ENCODE measurements at regions not wholly inside any gene's neighbourhood (a gene's known extent, or its start where the extent isn't known, plus 50 kb on each side); places are given as distances from the start of the nearest gene placed in this dataset.

GRCh38 chr14:104291123-104292000 is 153.0 kb downstream of the KIF26A start:
- Histone ChIP-seq H3K4me1 (replicated peaks) (no peaks in the 10 kb centered on the region), H3K4me3 (no peak overlapping the region), H3K36me3 (no peaks in the 10 kb centered on the region), H3K9me3 (no peaks in the 10 kb centered on the region), H3K27ac (no peak overlapping the region), H3K27me3 (replicated peaks; ENCODE audit: insufficient read depth) (peaks cover 15% of the 10 kb centered on the region)
- intact Hi-C loops (cut with DNase I): no loop called here
- DNase-seq (ENCODE audit: low spot score): no peak
- 41% methylated on average over 21 of the region's 25 CpGs for WGBS
- no peak for TF ChIP-seq CTCF (IDR thresholded peaks at IDR 0.05)
- no peak for TF ChIP-seq POLR2AphosphoS5 (IDR thresholded peaks at IDR 0.05)
- no peak for TF ChIP-seq POLR2A (IDR thresholded peaks at IDR 0.05)

GRCh38 chr14:104292084-104292970 is 153.9 kb downstream of the KIF26A start:
- peaks cover 15% of the 10 kb centered on the region for H3K27me3 ChIP-seq (replicated peaks; ENCODE audit: insufficient read depth)
- no peaks in the 10 kb centered on the region for H3K4me1 ChIP-seq (replicated peaks)
- no peak for TF ChIP-seq POLR2AphosphoS5 (IDR thresholded peaks at IDR 0.05)
- WGBS: 57% methylated on average over 28 of the region's 28 CpGs
- no peak overlapping the region for H3K4me3 ChIP-seq
- no peaks in the 10 kb centered on the region for H3K9me3 ChIP-seq
- no peak for DNase-seq (ENCODE audit: low spot score)
- H3K27ac ChIP-seq: no peak overlapping the region
- no peaks in the 10 kb centered on the region for H3K36me3 ChIP-seq
- intact Hi-C loops (cut with DNase I): no loop called here

DNA sequence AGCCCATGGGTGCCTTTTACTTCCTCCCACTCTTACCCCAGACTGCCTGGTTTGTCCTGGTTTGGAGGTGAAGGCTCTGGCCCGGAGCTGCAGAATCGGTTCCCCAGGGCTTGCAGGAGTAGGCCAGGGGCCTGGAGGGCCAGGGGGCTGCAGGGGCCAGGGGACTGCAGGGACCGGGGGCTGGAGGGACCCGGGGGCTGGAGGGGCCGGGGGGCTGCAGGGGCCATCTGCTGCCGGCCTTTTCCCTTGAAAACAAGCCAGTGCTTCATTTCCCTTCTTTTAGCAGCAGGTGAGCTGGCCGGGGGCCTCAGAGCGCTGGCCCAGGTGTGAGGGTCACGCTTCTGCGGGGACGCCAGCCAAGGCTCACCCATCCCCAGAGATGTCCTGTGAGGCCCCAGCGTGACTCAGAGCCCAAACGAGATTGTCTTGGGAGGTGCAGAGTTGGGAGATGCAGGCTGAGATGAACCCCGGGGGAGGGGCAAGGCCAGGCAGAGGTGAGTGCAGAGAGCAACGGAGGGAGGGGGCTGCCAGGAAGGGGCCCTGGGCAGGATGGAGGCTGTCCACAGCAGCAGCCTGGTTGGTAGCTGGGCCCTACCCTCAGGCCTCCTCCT is 154.9 kb downstream of the KIF26A start:
- intact Hi-C loops (cut with DNase I): no loop called here

GRCh38 chr14:104293851-104294627 is 155.7 kb downstream of the KIF26A start:
- WGBS: 50% methylated on average over 18 of the region's 18 CpGs
- TF ChIP-seq POLR2A (IDR thresholded peaks at IDR 0.05): no peak
- no peak for TF ChIP-seq CTCF (IDR thresholded peaks at IDR 0.05)
- TF ChIP-seq POLR2AphosphoS5 (IDR thresholded peaks at IDR 0.05): no peak
- H3K9me3 ChIP-seq: no peaks in the 10 kb centered on the region
- intact Hi-C loops (cut with DNase I): no loop called here
- no peak overlapping the region for H3K4me3 ChIP-seq
- no peaks in the 10 kb centered on the region for H3K36me3 ChIP-seq
- no peaks in the 10 kb centered on the region for H3K4me1 ChIP-seq (replicated peaks)
- no peak overlapping the region for H3K27ac ChIP-seq
- peaks cover 15% of the 10 kb centered on the region for H3K27me3 ChIP-seq (replicated peaks; ENCODE audit: insufficient read depth)
- no peak for DNase-seq (ENCODE audit: low spot score)

More for the DNA sequence above, 154.9 kb downstream of the KIF26A start:
- Histone ChIP-seq H3K4me3 (no peak overlapping the region), H3K9me3 (no peaks in the 10 kb centered on the region), H3K27me3 (replicated peaks; ENCODE audit: insufficient read depth) (peaks cover 15% of the 10 kb centered on the region), H3K36me3 (no peaks in the 10 kb centered on the region), H3K27ac (no peak overlapping the region), H3K4me1 (replicated peaks) (no peaks in the 10 kb centered on the region)
- 53% methylated on average over 15 of the region's 15 CpGs for WGBS
- no peak for DNase-seq (ENCODE audit: low spot score)
- TF ChIP-seq CTCF (IDR thresholded peaks at IDR 0.05) (no peak), POLR2A (IDR thresholded peaks at IDR 0.05) (no peak), POLR2AphosphoS5 (IDR thresholded peaks at IDR 0.05) (no peak)
